ENCODE measurements at regions not wholly inside any gene's neighbourhood (a gene's known extent, or its start where the extent isn't known, plus 50 kb on each side); places are given as distances from the start of the nearest gene placed in this dataset.
"Not testable (repeated sequence)": the region's sequence is repeated elsewhere in the genome, so short reads cannot be mapped to it uniquely, and the experiment has no call there.

DNA sequence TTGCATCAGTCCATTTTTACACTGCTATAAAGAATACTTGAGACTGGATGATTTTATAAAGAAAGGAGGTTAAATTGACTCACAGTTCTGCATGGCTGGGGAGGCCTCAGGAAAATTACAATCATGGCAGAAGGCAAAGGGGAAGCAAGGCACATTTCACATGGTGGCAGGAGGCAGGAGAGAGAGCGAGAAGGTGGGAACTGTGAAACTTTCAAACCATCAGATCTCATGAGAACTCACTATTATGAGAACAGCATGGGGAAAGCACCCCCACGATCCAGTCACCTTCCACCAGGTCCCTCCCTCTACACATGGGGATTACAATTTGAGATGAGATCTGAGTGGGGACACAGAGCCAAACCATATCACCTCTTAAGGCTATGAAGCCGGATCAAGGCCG is 441.0 kb upstream of the CBLB start:
- DNase-seq (ENCODE audit: low spot score), result not testable (repeated sequence)

DNA sequence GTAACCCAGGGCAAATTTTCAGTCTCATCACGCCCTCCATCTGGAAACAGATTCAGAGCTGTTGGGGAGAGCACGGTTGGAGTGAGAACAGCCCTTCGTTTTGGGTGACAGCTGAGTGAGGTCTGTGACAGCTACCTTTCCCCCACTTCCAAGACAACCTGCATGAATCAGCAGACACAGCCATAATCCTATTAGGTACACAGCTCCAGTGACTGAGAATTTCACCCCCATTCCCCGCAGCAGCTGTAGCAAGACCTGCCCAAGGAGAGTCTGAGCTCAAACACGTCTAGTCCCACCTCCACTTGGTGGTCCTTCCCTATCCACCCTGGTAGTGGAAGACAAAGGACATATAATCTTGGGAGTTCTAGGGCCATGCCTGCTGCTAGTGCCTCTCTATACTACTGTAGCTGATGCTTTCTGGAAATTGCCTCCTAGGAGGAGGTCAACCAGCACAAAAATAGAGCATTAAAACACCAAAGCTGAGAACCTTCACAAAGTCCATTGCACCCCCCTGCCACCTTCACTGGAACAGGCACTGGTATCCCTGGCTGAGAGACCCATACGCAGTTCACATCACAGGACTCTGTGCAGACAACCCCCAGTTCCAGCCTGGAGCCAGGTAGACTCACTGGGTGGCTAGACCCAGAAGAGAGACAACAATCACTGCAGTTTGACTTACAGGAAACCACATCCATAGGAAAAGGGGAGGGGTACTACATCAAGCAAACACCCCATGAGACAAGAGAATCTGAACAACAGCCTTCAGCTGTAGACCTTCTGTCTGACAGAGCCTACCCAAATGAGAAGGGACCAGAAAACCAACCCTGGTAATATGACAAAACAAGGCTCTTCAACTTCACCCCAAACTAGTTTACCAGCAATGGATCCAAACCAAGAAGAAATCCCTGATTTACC is 448.6 kb upstream of the CBLB start:
- DNase-seq (ENCODE audit: low spot score), result no peak

DNA sequence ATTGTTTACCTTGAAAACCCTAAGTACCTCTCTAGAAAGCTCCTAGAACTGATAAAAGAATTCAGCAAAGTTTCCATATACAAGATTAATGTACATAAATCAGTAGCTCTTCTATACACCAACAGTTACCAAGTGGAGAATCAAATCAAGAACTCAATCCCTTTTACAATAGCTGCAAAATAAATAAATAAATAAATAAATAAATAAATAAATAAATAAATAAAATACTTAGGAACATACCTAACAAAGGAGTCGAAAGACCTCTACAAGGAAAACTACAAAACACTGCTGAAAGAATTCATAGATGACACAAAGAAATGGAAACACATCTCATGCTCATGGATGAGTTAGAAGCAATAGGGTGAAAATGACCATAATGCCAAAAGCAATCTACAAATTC is 452.6 kb upstream of the CBLB start:
- not testable (repeated sequence) for DNase-seq (ENCODE audit: low spot score)

DNA sequence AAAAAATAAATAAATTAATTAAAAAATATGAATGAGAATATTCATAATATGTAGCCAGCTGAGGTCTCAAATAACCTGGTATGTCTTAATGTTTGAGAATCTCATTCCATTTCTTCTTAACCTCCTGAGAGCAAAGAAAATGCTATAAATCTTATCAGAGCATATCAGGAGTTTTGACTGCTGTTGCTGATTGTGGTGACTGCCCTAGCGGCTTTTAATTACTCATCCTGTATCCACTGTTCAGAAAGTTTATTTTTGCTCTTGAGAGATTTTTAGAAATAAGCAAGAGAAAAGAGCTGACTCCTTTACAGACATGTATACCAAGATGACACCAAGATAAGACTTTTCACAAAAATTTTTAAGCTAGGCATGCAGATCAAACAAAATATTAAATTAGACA is 454.8 kb upstream of the CBLB start:
- DNase-seq (ENCODE audit: low spot score), result no peak

DNA sequence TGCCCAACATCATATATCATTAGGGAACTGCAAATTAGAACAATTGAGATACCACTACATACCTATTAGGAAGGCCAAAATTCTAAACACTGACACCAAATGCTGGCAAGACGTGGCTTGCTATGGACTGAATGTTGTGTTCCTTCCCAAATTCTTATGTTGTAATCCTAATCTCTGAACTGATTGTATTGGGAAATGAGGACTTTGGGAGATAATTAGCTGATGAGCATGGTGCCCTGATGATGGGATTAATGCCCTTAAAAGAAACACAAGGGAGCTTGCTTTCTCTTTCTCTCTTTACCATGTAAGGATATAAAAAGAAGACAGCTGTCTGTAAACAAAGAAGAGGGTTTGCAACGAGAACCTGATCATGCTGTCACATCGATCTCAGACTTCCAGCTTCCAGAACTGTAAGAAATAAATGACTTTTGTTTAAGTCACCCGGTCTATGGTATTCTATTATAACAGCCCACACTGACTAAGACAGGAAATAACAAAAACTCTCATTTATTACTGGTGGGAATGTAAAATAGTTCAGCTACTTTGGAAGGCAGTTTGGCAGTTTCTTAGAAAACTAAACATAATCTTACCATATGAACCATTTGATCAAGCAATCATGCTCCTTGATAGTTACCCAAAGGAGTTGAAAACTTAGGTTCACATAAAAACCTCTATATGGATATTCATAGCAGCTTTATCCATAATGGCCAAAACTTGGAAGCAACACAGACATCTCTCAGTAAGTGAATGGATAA is 458.3 kb upstream of the CBLB start:
- no peak for DNase-seq (ENCODE audit: low spot score)

DNA sequence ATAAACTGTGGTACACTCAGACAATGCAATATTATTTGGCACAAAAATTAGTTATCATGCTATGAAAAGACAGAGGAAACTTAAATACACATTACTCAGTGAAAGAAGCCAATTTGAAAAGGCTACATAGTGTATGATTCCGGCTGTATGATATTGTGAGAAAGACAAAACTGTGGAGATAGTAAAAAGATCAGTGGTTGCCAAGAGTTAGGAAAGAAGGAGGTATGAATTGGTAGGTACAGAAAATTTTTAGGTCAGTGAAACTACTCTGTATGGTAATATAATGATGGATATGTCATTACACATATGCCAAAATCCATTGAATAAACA is 458.8 kb upstream of the CBLB start:
- DNase-seq (ENCODE audit: low spot score), result no peak

DNA sequence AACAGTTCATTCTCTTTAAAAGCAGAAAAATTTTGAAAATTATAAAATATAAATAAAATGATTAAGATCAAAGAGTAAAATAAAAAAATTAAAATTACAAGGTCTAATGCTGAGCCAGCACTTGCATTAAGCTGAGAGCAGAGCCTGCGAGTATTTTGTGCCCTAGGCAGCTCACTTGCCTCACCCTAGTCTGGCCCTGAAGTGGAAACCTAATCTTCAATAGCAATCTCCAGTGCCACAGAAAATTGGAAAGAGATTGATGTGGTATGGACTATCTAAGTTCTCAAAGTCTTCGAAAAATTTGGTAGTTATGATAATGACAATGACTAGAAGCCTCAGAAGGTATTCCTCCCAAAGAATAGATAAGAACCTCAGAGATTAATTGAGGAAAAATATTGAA is 459.4 kb upstream of the CBLB start:
- no peak for DNase-seq (ENCODE audit: low spot score)

DNA sequence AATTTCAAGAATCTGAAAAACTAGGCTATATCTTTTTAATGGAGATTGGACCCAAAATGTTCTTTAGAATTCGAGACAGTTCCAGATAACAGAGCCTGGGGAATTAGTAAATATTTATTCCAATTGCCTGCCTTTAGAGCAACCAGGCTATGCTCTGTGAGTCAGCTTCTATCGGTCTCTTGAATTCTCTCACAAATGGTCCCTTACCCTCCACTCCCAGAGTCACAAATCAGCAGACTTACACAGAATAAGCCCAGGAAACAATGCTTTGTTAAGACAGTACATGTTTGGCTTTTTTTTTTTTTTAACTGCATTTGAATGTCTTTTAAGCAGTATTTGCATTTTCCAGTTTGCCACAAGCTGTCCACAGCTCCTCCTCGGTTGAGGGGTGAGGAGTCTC is 460.7 kb upstream of the CBLB start:
- DNase-seq (ENCODE audit: low spot score), result no peak

DNA sequence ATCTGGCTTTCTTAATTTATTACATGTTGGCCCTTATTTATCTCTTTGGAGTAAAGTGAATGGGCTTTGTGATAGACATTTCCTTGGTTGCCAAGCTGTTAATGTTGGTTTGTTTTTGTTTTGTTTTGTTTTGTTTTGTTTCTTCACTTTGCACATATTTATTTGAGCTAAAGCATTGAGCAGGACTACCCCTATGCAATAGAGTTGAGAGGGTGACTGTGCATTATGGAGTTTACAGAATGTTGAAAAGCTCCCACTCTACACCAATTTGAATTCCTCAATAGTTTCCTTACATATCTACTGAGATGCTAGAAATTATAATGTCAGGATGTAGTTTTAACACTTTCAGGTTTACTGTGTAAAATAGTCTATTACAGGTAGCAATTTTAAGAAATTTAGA is 462.8 kb upstream of the CBLB start:
- no peak for DNase-seq (ENCODE audit: low spot score)

DNA sequence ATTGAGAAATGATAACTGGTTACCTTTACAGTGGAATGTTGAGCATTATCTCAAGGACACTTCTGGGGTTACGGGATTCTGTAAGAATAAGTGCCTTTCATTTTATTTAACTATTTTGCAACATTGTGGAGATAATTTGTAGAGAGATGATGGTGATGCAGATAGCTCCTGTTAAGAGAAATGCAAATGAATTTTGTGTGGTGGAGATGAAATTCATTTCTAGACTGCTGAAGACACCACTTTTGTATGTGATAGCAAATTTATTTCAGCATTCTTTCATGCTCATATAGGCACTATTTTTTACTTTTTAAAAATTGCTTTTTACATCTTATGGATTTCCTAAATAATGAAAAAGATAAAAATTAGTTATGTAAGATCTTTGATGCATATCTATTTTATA is 463.3 kb upstream of the CBLB start:
- no peak for DNase-seq (ENCODE audit: low spot score)

DNA sequence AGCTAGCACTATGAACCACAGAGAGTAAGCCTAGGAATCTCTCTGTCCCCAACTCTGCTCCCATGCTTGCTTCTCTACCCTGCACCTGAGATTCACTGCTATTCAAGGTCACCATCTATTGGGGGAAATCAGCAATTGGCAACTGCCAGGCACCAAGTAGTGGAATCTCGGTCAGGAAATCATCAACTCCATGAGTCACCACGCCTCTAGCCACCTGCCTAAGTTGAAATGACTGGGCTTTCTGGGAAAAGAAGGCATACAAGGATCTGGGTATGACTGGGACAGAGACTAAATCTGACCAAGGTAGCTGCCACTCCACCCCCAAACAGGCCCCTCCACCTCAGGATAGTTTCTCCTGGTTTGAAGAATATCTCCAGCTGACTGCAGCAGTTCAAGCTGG is 464.1 kb upstream of the CBLB start:
- DNase-seq (ENCODE audit: low spot score), result no peak

DNA sequence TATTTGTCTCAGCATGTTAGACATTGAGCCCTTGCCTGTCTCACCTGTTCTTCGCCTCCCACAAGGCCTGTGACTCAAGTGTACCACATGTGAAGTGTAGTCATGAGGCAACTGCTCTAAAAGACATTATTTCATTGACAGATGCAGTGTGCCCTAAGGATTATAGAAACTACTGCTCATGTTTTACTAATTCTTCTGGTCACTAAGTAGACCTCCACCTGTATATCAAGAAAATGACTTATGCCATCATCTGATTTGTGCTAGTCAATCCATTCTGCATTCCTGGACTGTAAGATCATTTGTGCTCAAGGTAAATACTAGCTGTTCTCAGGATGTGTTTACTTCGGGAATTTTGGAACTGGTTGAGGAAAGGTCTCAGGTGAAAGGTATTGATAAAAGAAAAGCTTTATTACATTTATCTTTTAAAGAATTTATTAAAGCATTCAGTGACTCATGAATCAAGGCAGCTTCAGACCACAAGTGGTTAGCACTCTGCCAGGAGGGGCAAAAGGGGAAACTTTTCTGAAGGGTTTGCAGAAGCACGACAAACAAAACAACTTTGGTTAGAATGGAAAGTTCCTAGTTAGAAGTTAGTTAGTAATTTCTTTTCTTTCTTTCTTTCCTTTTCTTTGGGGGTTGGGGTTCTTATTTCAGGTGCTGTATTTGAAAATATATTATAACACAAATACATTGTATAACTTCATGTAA is 465.3 kb upstream of the CBLB start:
- no peak for DNase-seq (ENCODE audit: low spot score)

DNA sequence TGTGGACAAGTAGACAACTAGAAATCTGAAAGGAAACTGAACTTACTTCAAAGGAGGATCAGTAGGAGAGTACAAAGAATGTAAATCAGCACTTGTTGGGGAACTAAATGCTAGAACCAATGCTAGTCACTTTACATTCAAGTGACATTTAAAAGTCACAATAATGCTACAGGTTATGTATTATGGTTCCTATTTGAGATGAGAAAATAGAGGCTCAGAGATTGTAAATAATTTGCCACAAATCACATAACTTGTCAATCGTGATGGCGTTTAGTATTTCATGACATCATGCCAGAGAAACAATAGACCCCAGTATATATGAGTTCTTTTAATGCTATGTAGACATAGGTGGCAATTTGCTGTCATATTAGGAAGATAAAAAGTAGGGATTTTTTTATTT is 467.8 kb upstream of the CBLB start:
- DNase-seq (ENCODE audit: low spot score), result no peak

DNA sequence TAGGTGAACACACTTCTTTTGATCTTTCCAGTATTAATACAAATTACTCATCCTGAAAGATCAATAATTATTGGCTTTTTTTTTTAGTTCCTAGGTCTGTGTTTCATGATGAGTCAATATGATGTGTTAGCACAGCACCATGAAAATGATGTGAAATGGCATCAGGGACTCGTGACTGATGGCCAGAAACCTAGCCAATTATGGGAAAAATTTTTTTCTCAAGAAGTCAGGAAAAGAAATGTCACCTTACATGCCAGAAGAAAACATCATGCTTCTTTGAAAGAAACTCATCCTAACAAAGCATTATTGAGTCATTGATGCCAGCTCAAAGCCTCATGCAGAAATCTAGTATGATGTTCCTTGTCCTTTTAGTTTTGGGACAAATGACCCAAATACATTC is 468.3 kb upstream of the CBLB start:
- DNase-seq (ENCODE audit: low spot score), result no peak

DNA sequence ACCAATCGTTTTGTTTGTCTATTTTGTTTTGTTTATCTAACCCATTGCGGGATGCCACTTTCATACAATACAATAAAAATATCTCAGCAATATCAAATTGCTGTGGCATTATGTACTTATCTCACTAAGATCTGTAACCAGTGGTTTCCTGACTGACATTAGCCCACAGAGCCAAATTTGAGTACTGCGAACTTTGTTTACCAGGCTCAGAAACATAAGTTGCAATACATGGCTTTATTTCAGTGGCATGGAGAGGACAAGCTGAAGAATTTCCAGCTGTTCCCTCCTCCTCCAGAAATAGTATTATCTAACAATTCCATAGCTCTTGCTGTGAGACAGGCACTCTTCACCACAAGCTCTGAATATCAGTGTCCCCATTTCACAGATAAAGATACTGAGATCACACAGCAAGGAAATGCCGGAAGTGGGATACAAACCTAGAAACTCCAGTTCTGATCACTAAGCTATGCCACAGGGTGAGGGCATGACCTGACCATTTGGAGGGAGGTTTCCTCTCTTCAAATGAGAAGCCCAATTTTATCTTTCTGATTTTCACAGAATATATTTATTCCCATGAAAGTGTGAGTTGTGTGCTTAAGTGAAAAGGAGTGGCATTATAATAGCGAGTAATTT is 469.9 kb upstream of the CBLB start:
- no peak for DNase-seq (ENCODE audit: low spot score)

DNA sequence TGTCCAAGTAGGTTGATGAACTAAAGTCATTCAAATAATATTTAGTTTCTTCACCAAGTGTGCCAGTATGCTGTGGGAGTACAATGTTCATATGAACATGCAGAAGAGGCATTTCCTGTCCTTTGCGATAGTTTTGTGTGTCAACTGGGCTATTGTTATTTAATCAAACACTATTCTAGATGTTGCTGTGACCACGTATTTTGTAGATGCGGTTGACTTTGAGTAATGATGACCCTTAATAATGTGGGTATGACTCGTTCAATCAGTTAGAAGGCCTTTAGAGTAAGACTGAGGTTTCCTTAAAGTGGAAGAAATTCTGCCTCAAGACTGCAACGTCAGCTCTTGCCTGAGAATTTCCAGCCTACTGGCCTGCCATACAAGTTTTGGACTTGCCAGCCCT is 470.7 kb upstream of the CBLB start:
- no peak for DNase-seq (ENCODE audit: low spot score)

DNA sequence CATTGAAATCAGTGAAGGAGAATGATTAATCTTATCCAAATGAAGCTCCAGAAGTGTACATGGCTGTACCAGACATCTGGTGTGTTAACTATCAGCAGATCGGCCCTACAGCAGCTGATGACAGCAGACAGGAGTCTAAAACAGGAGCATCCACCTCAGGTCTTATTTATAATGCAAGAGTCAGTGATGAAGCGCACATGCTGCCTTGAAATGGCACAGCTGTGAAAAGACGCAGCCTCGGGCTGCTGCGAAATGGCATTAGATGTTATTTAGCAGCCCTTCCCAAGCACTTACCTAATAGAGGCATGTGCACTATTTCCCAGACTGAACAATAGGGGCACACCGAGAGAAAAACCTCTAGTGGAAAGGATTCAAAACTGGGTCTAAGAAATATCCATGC is 472.3 kb upstream of the CBLB start:
- DNase-seq (ENCODE audit: low spot score), result no peak

DNA sequence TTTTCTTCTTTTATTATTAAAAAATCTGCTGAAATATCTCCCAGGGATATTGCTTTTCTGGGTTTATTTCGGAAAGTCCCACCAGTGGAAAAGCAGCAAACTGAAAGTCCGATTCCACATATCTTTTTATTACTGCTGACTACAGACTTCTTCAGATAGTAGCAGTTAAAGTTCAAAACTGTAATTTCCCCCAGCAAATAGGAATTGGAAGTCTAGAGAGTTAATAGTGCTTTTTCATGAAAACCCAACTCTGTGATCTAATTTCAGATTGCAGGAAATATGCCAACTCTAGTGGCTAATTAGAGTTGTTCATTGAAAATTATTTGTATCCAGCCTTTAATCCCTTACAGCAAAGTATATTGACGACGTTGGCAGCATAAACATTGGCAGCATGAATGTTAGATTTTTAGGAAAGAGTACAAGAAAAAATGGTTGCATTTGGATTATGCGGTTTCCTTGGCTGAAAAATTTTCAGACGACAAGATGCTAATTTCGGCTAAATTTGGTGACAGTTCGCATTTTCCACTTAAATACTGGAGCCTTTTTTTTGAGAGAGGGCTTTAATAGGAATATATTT is 472.9 kb upstream of the CBLB start:
- DNase-seq (ENCODE audit: low spot score), result no peak

DNA sequence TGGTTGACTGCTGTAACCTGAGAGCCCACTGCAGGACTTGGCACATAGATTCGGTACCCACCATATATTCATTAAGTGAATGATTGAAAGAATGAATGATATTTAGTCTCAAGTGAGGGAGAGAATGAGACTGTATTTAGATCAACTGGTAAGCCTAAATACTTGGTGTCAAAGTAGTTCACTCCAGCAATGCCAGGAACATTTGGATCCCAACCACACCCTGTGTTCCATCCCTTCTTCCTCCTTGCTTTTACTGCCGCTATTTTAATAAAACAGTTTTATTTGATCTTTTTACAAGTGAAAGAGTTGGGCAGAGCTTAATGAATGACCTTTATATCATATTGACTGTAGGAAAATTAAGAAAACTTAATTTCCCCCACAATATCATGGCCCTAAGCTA is 473.6 kb upstream of the CBLB start:
- no peak for DNase-seq (ENCODE audit: low spot score)

DNA sequence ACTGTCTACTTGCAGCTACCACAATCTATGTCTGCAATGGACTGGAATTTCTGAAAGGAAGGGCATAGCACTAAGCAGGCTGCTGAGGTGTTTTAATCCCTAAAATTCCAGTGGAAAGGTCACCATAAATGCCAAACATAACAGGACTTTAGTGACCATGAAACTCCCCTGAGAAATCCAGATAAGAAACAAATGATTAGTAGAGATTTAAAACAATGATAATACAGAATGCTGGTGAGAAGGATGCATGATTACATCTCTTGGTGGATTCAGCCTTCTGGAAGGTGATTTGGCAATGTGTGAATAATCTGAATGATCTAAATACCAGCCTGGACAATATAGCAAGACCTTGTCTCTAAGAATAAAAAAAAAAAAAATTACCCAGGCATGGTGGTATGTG is 475.0 kb upstream of the CBLB start:
- DNase-seq (ENCODE audit: low spot score), result no peak

DNA sequence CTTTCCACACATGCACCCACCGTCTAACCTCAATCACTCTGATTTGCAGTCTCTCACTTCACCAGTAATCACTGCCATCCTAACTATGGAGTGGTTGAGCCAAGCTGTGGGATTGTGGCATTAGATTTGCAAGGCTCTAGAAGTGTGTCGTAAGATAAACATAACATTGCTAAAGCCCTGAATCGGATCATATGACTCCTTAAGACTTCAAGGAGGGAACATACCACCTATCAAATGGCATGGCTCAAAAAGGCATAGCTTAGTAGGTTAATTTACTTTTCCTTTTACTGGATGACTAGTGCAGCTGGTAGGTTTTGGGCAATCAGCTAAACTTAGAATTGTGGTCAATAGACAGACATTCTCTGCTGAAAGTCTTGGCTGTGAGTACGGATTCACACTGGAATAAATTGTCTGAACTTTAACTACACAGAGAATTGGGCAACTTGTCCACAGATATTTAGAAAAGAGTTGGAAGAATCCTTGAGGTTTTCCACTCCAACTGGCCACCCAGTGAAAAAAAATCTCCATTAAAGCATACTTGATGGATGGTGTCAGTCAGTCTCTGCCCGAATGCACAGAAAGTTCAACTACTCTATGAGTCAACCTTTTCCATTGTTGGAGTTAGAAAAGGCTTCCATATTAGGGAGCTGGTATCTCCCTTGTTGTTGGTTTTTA is 476.7 kb upstream of the CBLB start:
- no peak for DNase-seq (ENCODE audit: low spot score)
